Neural cell (in vitro differentiated cells): ENCODE measurements at regions not wholly inside any gene's neighbourhood (a gene's known extent, or its start where the extent isn't known, plus 50 kb on each side); places are given as distances from the start of the nearest gene placed in this dataset.

Experiments
- H2AFZ ChIP-seq: fragments of 200-600, 300-800 bp; sonication (generic), shearing (Covaris generic); 2 replicates; pipeline ENCODE4 v1.6.0; 2014; ENCODE audit warnings: low read depth, mild to moderate bottlenecking, antibody characterized with exemption, low read length, moderate library complexity
- H3F3A ChIP-seq: fragments of 200-600 bp; shearing (Covaris generic); 2 replicates; pipeline ENCODE4 v1.6.1; 2016; ENCODE audit warnings: mild to moderate bottlenecking, moderate library complexity, mixed read lengths, antibody characterized with exemption, low read length; ENCODE audit not compliant: insufficient read depth, poor library complexity, severe bottlenecking
- H3K27ac ChIP-seq: fragments of 200-600, 300-800 bp; sonication (generic), shearing (Covaris generic); 2 replicates; pipeline ENCODE4 v1.5.1; 2014; ENCODE audit warnings: mild to moderate bottlenecking, low read length, moderate library complexity
- H3K27me3 ChIP-seq: fragments of 300-800, 200-600 bp; sonication (generic), shearing (Covaris generic); 2 replicates; pipeline ENCODE4 v1.6.0; 2014; ENCODE audit warnings: mild to moderate bottlenecking, low read depth, low read length, moderate library complexity; ENCODE audit not compliant: insufficient read depth
- H3K36me3 ChIP-seq: fragments of 300-800, 200-600 bp; sonication (generic), shearing (Covaris generic); 2 replicates; pipeline ENCODE4 v1.5.1; 2014; ENCODE audit warnings: mild to moderate bottlenecking, antibody characterized with exemption, low read length, moderate library complexity; ENCODE audit not compliant: insufficient read depth
- H3K4me2 ChIP-seq: fragments of 300-800, 200-600 bp; sonication (generic), shearing (Covaris generic); 2 replicates; pipeline ENCODE4 v1.6.0; 2014; ENCODE audit warnings: mild to moderate bottlenecking, low read length
- H3K4me3 ChIP-seq: fragments of 300-800, 200-600 bp; sonication (generic), shearing (Covaris generic); 2 replicates; pipeline ENCODE4 v1.5.1; 2014; ENCODE audit warnings: mild to moderate bottlenecking, low read length, moderate library complexity
- H3K79me2 ChIP-seq: fragments of 200-600 bp; shearing (Covaris generic); replicated peaks from 2 replicates; pipeline ENCODE4 v1.6.0; 2014; ENCODE audit warnings: mild to moderate bottlenecking, low read length, moderate library complexity; ENCODE audit not compliant: insufficient read depth
- H3K9ac ChIP-seq: fragments of 300-800, 200-600 bp; sonication (generic), shearing (Covaris generic); 2 replicates; pipeline ENCODE4 v1.6.1; 2016; ENCODE audit warnings: mild to moderate bottlenecking, low read length, mixed read lengths
- H3K9me2 ChIP-seq: fragments of 200-600 bp; shearing (Covaris generic); 2 replicates; pipeline ENCODE4 v1.6.1; 2016; ENCODE audit warnings: mild to moderate bottlenecking, low read length, mixed read lengths; ENCODE audit not compliant: insufficient read depth
- H3K9me3 ChIP-seq: fragments of 200-600, 300-800 bp; sonication (generic), shearing (Covaris generic); 2 replicates; pipeline ENCODE4 v1.6.1; 2016; ENCODE audit warnings: mild to moderate bottlenecking, mixed run types, low read length, moderate library complexity, mixed read lengths
- H4K20me1 ChIP-seq: fragments of 200-600 bp; shearing (Covaris generic); 2 replicates; pipeline ENCODE4 v1.6.1; 2016; ENCODE audit warnings: mild to moderate bottlenecking, mixed run types; ENCODE audit not compliant: insufficient read depth
- EP300 ChIP-seq: fragments of 450-650 bp; conservative IDR thresholded peaks from 2 replicates; pipeline ENCODE4 v1.6.1; 2014; ENCODE audit warnings: antibody characterized with exemption, mild to moderate bottlenecking, moderate library complexity; ENCODE audit not compliant: poor library complexity, severe bottlenecking
- EZH2 ChIP-seq: fragments of 200-600, 300-800 bp; shearing (Covaris generic), sonication (generic); IDR thresholded peaks from 2 replicates; pipeline ENCODE4 v1.6.1; 2014; ENCODE audit warnings: antibody characterized with exemption, low read length, borderline replicate concordance, mild to moderate bottlenecking; ENCODE audit not compliant: insufficient read depth, poor library complexity, severe bottlenecking
- MXI1 ChIP-seq: fragments of 450-650 bp; conservative IDR thresholded peaks from 2 replicates; pipeline ENCODE4 v1.6.1; 2014; ENCODE audit warnings: antibody characterized with exemption, mild to moderate bottlenecking; ENCODE audit not compliant: poor library complexity, severe bottlenecking
- POLR2AphosphoS5 ChIP-seq: IDR thresholded peaks from 2 replicates; pipeline ENCODE4 v1.6.1; 2012
- RAD21 ChIP-seq: fragments of 450-650 bp; conservative IDR thresholded peaks from 2 replicates; pipeline ENCODE4 v1.6.1; 2014; ENCODE audit warnings: antibody characterized with exemption, mild to moderate bottlenecking, moderate library complexity
- SMC3 ChIP-seq: fragments of 450-650 bp; conservative IDR thresholded peaks from 2 replicates; pipeline ENCODE4 v1.6.1; 2014; ENCODE audit warnings: antibody characterized with exemption, mild to moderate bottlenecking, moderate library complexity; ENCODE audit not compliant: poor library complexity
- TAF1 ChIP-seq: IDR thresholded peaks from 2 replicates; pipeline ENCODE4 v1.6.1; 2012; ENCODE audit warnings: low read depth
- TF ChIP-seq, protein P1 (sequence below): fragments of 450-650 bp; IDR thresholded peaks from 2 replicates; pipeline ENCODE4 v1.5.1; 2014; ENCODE audit warnings: antibody characterized with exemption, mild to moderate bottlenecking, moderate library complexity; ENCODE audit not compliant: poor library complexity, severe bottlenecking
- TF ChIP-seq, protein P2 (sequence below): IDR thresholded peaks from 2 replicates; pipeline ENCODE4 v1.6.1; 2012; ENCODE audit warnings: borderline replicate concordance

DNA sequence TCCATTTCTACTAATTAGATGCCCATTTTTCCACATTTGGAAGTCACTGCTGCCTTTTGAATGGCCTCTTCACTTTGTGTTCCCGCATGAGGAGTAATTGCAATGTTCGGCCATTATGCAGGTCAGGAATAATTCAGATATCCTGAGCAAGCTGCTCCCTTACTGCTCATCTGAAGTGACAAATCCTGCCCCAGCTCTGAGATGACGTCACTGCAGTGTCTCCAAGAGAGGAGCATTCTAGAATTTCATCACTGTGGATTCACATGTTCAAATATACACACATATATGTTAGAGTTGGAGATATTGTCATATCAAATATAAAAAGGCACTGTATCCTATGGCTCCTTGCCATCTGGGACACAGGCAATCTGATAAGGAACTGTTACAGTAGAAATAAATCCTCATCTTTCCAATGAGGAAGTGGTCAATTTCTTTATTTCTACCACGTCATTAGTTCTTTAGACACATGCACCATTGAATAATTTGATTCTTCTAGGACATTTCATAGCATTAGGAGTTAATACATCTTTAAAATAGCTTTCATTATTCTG, 706.9 kb upstream of the TENM3 start:
- Histone ChIP-seq H3K4me2 (no peak overlapping the region), H3K4me3 (no peak overlapping the region), H3K9me3 (no peaks in the 10 kb centered on the region), H2AFZ (no peak overlapping the region), H3K79me2 (no peaks in the 10 kb centered on the region), H3K27me3 (no peaks in the 10 kb centered on the region), H3K27ac (no peak overlapping the region), H4K20me1 (no peaks in the 10 kb centered on the region), H3K36me3 (no peaks in the 10 kb centered on the region), H3K9me2 (no peaks in the 10 kb centered on the region), H3K9ac (no peak overlapping the region), H3F3A (no peaks in the 10 kb centered on the region)
- TF ChIP-seq EZH2: no peak
- TF ChIP-seq, protein P1, sequence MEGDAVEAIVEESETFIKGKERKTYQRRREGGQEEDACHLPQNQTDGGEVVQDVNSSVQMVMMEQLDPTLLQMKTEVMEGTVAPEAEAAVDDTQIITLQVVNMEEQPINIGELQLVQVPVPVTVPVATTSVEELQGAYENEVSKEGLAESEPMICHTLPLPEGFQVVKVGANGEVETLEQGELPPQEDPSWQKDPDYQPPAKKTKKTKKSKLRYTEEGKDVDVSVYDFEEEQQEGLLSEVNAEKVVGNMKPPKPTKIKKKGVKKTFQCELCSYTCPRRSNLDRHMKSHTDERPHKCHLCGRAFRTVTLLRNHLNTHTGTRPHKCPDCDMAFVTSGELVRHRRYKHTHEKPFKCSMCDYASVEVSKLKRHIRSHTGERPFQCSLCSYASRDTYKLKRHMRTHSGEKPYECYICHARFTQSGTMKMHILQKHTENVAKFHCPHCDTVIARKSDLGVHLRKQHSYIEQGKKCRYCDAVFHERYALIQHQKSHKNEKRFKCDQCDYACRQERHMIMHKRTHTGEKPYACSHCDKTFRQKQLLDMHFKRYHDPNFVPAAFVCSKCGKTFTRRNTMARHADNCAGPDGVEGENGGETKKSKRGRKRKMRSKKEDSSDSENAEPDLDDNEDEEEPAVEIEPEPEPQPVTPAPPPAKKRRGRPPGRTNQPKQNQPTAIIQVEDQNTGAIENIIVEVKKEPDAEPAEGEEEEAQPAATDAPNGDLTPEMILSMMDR: no peak

DNA sequence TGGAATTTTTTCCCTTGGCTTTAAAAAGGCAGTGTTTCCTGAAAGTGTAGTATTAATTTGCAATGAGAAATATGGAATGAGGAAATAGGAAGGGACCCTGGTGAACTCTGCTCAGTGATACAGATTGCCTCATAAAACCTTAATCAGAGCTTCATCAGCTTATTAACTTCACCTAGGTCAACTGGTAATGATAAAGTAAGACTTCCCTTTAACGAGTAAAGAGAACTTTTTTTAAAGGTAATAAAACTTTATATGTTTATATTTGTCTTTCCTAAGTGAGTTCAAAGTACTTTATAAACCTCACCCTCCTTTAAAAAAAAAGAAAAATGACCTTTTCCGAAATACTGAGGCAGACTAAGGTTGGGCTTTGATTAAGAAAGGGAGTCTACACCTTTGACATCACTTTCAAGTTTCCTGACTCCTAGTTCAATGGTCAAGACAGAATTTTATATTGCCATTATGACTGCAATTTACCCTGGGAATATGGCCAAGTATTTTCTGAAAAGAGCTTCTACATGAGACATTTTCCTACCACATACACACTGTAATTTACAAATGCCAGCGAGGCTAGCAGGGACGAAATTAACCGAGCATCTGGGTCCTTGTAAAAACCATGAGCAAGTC, 706.3 kb upstream of the TENM3 start:
- Histone ChIP-seq H3K79me2 (no peaks in the 10 kb centered on the region), H3K27me3 (no peaks in the 10 kb centered on the region), H4K20me1 (no peaks in the 10 kb centered on the region), H3K36me3 (no peaks in the 10 kb centered on the region), H3K4me2 (no peak overlapping the region), H2AFZ (no peak overlapping the region), H3K9me2 (no peaks in the 10 kb centered on the region), H3K27ac (no peak overlapping the region), H3K4me3 (no peak overlapping the region), H3K9ac (no peak overlapping the region), H3F3A (no peaks in the 10 kb centered on the region), H3K9me3 (no peaks in the 10 kb centered on the region)
- no peak for TF ChIP-seq SMC3
- TF ChIP-seq, protein P1: no peak
- no peak for TF ChIP-seq EZH2
- TF ChIP-seq EP300: no peak
- no peak for TF ChIP-seq MXI1
- TF ChIP-seq, protein P2, sequence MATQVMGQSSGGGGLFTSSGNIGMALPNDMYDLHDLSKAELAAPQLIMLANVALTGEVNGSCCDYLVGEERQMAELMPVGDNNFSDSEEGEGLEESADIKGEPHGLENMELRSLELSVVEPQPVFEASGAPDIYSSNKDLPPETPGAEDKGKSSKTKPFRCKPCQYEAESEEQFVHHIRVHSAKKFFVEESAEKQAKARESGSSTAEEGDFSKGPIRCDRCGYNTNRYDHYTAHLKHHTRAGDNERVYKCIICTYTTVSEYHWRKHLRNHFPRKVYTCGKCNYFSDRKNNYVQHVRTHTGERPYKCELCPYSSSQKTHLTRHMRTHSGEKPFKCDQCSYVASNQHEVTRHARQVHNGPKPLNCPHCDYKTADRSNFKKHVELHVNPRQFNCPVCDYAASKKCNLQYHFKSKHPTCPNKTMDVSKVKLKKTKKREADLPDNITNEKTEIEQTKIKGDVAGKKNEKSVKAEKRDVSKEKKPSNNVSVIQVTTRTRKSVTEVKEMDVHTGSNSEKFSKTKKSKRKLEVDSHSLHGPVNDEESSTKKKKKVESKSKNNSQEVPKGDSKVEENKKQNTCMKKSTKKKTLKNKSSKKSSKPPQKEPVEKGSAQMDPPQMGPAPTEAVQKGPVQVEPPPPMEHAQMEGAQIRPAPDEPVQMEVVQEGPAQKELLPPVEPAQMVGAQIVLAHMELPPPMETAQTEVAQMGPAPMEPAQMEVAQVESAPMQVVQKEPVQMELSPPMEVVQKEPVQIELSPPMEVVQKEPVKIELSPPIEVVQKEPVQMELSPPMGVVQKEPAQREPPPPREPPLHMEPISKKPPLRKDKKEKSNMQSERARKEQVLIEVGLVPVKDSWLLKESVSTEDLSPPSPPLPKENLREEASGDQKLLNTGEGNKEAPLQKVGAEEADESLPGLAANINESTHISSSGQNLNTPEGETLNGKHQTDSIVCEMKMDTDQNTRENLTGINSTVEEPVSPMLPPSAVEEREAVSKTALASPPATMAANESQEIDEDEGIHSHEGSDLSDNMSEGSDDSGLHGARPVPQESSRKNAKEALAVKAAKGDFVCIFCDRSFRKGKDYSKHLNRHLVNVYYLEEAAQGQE: no peak
- no peak for TF ChIP-seq TAF1
- TF ChIP-seq POLR2AphosphoS5: no peak
- TF ChIP-seq RAD21: no peak
